ENCODE measurements at regions not wholly inside any gene's neighbourhood (a gene's known extent, or its start where the extent isn't known, plus 50 kb on each side); places are given as distances from the start of the nearest gene placed in this dataset.

- no peak for DNase-seq
Measured at GRCh38 chr2:52931660-52932059, 835.9 kb upstream of the CHAC2 start.

- DNase-seq, result no peak
Measured at GRCh38 chr2:52929412-52929811, 838.2 kb upstream of the CHAC2 start.

- DNase-seq, result no peak
Measured at GRCh38 chr2:52919673-52920072, 847.9 kb upstream of the CHAC2 start.

GRCh38 chr2:52918551-52918950 lies 849.1 kb upstream of the CHAC2 start:
- DNase-seq, result no peak

GRCh38 chr2:52916981-52917380 lies 850.6 kb upstream of the CHAC2 start:
- DNase-seq, result no peak

GRCh38 chr2:52904355-52904891 lies 863.2 kb upstream of the CHAC2 start:
- no peak for DNase-seq

GRCh38 chr2:52897511-52898044 lies 870.0 kb upstream of the CHAC2 start:
- DNase-seq, result no peak

- no peak for DNase-seq
Measured at GRCh38 chr2:52895726-52896340, 871.8 kb upstream of the CHAC2 start.

GRCh38 chr2:52886556-52886955 lies 881.0 kb upstream of the CHAC2 start:
- DNase-seq, result no peak

- DNase-seq, result no peak
Measured at GRCh38 chr2:52884761-52885352, 882.7 kb upstream of the CHAC2 start.

- DNase-seq, result no peak
Measured at GRCh38 chr2:52882974-52883373, 884.6 kb upstream of the CHAC2 start.

GRCh38 chr2:52881606-52882005 lies 886.0 kb upstream of the CHAC2 start:
- no peak for DNase-seq

GRCh38 chr2:52880872-52881271 lies 886.7 kb upstream of the CHAC2 start:
- no peak for DNase-seq

- no peak for DNase-seq
Measured at GRCh38 chr2:52879561-52879960, 888.0 kb upstream of the CHAC2 start.

GRCh38 chr2:52877703-52878102 lies 889.9 kb upstream of the CHAC2 start:
- DNase-seq, result no peak

GRCh38 chr2:52874466-52875106 lies 893.0 kb upstream of the CHAC2 start:
- DNase-seq, result no peak

GRCh38 chr2:52862801-52863200 lies 904.8 kb upstream of the CHAC2 start:
- no peak for DNase-seq

GRCh38 chr2:52861596-52861995 lies 906.0 kb upstream of the CHAC2 start:
- DNase-seq, result no peak

- DNase-seq, result no peak
Measured at GRCh38 chr2:52859065-52859464, 908.5 kb upstream of the CHAC2 start.

GRCh38 chr2:52857722-52858121 lies 909.9 kb upstream of the CHAC2 start:
- no peak for DNase-seq

GRCh38 chr2:52852006-52852405 lies 915.6 kb upstream of the CHAC2 start:
- no peak for DNase-seq

GRCh38 chr2:52844701-52845423 lies 922.7 kb upstream of the CHAC2 start:
- no peak for DNase-seq

GRCh38 chr2:52835909-52836308 lies 931.7 kb upstream of the CHAC2 start:
- DNase-seq, result no peak
